GM12878 (cell line): ENCODE measurements at regions not wholly inside any gene's neighbourhood (a gene's known extent, or its start where the extent isn't known, plus 50 kb on each side); places are given as distances from the start of the nearest gene placed in this dataset.

Experiments used
- CBX5 ChIP-seq: sonication (generic); IDR thresholded peaks from 2 replicates; pipeline ENCODE4 v1.6.1; 2016; ENCODE audit warnings: low read depth, moderate library complexity, mild to moderate bottlenecking, inconsistent platforms
- CTCF ChIP-seq, 3 experiments: IDR thresholded peaks in 2 of 3; conservative IDR thresholded peaks in 1 of 3; 2 replicates each; pipeline ENCODE4 v1.5.1; 2011; ENCODE audit warnings: low read depth in 3 of 3, low read length in 3 of 3, mild to moderate bottlenecking in 3 of 3, control low read depth in 2 of 3, moderate library complexity in 2 of 3, inconsistent platforms in 1 of 3, mixed read lengths in 1 of 3; ENCODE audit not compliant: control insufficient read depth in 2 of 3, insufficient read depth in 1 of 3; ENCODE audit errors: extremely low read depth in 1 of 3
- ETV6 ChIP-seq, 2 experiments: fragments of 450-650 bp in 1 of 2; IDR thresholded peaks in 1 of 2; conservative IDR thresholded peaks in 1 of 2; 2 replicates each; pipeline ENCODE4 v1.6.1; 2014; ENCODE audit warnings: antibody characterized with exemption in 1 of 2, borderline replicate concordance in 1 of 2, low read depth in 1 of 2, mild to moderate bottlenecking in 1 of 2, moderate library complexity in 1 of 2
- NFIC ChIP-seq: IDR thresholded peaks from 2 replicates; pipeline ENCODE4 v1.6.1; 2012; ENCODE audit warnings: low read depth, mild to moderate bottlenecking, inconsistent platforms, low read length, moderate library complexity
- NR2C2 ChIP-seq: IDR thresholded peaks from 2 replicates; pipeline ENCODE4 v1.6.1; 2011; ENCODE audit warnings: borderline replicate concordance, low read depth; ENCODE audit not compliant: control insufficient read depth, insufficient read length
- PKNOX1 ChIP-seq: fragments of 450-650 bp; IDR thresholded peaks from 2 replicates; pipeline ENCODE4 v1.6.1; 2016; ENCODE audit warnings: mild to moderate bottlenecking
- POLR2A ChIP-seq: IDR thresholded peaks from 2 replicates; pipeline ENCODE4 v1.6.1; 2011; ENCODE audit warnings: low read depth, mild to moderate bottlenecking, low read length
- POLR2AphosphoS5 ChIP-seq: IDR thresholded peaks from 2 replicates; pipeline ENCODE4 v1.6.1; 2011; ENCODE audit warnings: mild to moderate bottlenecking, low read length, inconsistent platforms
- RAD21 ChIP-seq: IDR thresholded peaks from 2 replicates; pipeline ENCODE4 v1.6.1; 2011; ENCODE audit warnings: mild to moderate bottlenecking, low read depth, low read length, moderate library complexity; ENCODE audit not compliant: insufficient read depth
- REST ChIP-seq: IDR thresholded peaks from 2 replicates; pipeline ENCODE4 v1.6.1; 2012; ENCODE audit warnings: mild to moderate bottlenecking, low read depth, low read length
- SUPT20H ChIP-seq: IDR thresholded peaks from 2 replicates; pipeline ENCODE4 v1.6.1; 2011; ENCODE audit warnings: low read depth, mild to moderate bottlenecking, low read length, moderate library complexity, borderline replicate concordance; ENCODE audit not compliant: control insufficient read depth

- no peak for TF ChIP-seq SUPT20H
- no peak for TF ChIP-seq CTCF (IDR thresholded peaks at IDR 0.05 in 2 of 3, conservative IDR thresholded peaks at IDR 0.05 in 1 of 3; ENCODE audit: control insufficient read depth in 2 of 3, extremely low read depth in 1 of 3, insufficient read depth in 1 of 3, low read depth in 3 of 3, low read length in 3 of 3)
- TF ChIP-seq NFIC, result no peak
- no peak for TF ChIP-seq REST
- TF ChIP-seq POLR2A, result no peak
- no peak for TF ChIP-seq CBX5
- no peak for TF ChIP-seq ETV6 (conservative IDR thresholded peaks at IDR 0.05 in 1 of 2, IDR thresholded peaks at IDR 0.05 in 1 of 2; ENCODE audit: borderline replicate concordance in 1 of 2, low read depth in 1 of 2)
- TF ChIP-seq POLR2AphosphoS5, result no peak
- no peak for TF ChIP-seq NR2C2
- TF ChIP-seq PKNOX1, result no peak
- no peak for TF ChIP-seq RAD21
These were observed 346.3 kb upstream of the ADARB2 start for GRCh38 chr10:2083591-2083990.
